ENCODE measurements at regions not wholly inside any gene's neighbourhood (a gene's known extent, or its start where the extent isn't known, plus 50 kb on each side); places are given as distances from the start of the nearest gene placed in this dataset.

DNA sequence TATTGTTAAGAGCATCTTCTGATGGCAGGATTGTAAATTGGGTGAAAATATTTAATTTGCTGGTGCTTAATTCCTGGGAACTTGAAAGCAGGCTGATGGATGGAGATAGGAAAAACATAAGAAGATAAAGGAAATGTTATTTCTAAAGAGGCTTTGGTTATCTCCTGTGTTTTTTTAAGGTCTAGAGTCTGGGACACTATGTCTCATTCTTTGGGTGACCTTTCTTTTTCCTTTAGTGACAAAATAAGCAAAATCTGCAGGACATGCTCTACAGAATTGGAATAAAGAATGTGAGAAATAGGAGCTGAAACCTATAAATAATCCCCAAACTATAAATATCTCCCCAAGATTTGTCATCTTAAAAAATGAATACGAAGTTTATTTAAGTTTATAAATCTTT lies 241.7 kb downstream of the DSC3 start:
- TF ChIP-seq, protein P1, sequence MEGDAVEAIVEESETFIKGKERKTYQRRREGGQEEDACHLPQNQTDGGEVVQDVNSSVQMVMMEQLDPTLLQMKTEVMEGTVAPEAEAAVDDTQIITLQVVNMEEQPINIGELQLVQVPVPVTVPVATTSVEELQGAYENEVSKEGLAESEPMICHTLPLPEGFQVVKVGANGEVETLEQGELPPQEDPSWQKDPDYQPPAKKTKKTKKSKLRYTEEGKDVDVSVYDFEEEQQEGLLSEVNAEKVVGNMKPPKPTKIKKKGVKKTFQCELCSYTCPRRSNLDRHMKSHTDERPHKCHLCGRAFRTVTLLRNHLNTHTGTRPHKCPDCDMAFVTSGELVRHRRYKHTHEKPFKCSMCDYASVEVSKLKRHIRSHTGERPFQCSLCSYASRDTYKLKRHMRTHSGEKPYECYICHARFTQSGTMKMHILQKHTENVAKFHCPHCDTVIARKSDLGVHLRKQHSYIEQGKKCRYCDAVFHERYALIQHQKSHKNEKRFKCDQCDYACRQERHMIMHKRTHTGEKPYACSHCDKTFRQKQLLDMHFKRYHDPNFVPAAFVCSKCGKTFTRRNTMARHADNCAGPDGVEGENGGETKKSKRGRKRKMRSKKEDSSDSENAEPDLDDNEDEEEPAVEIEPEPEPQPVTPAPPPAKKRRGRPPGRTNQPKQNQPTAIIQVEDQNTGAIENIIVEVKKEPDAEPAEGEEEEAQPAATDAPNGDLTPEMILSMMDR (tag by site-specific recombination; IDR thresholded peaks at IDR 0.05) = no peak
- TF ChIP-seq ZNF670 (tag by site-specific recombination; IDR thresholded peaks at IDR 0.05; ENCODE audit: low read depth) = no peak
- TF ChIP-seq, protein P2, sequence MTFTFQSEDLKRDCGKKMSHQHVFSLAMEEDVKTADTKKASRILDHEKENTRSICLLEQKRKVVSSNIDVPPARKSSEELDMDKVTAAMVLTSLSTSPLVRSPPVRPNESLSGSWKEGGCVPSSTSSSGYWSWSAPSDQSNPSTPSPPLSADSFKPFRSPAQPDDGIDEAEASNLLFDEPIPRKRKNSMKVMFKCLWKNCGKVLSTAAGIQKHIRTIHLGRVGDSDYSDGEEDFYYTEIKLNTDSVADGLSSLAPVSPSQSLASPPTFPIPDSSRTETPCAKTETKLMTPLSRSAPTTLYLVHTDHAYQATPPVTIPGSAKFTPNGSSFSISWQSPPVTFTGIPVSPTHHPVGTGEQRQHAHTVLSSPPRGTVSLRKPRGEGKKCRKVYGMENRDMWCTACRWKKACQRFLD (tag by site-specific recombination; IDR thresholded peaks at IDR 0.05) = no peak
- TF ChIP-seq GLI2 (tag by site-specific recombination; IDR thresholded peaks at IDR 0.05; ENCODE audit: borderline replicate concordance, low read depth) = no peak
- TF ChIP-seq ZFP41 (tag by site-specific recombination; IDR thresholded peaks at IDR 0.05; ENCODE audit: borderline replicate concordance) = no peak
- no peak for TF ChIP-seq ZNF138 (tag by site-specific recombination; IDR thresholded peaks at IDR 0.05; ENCODE audit: borderline replicate concordance)
- TF ChIP-seq, protein P3, sequence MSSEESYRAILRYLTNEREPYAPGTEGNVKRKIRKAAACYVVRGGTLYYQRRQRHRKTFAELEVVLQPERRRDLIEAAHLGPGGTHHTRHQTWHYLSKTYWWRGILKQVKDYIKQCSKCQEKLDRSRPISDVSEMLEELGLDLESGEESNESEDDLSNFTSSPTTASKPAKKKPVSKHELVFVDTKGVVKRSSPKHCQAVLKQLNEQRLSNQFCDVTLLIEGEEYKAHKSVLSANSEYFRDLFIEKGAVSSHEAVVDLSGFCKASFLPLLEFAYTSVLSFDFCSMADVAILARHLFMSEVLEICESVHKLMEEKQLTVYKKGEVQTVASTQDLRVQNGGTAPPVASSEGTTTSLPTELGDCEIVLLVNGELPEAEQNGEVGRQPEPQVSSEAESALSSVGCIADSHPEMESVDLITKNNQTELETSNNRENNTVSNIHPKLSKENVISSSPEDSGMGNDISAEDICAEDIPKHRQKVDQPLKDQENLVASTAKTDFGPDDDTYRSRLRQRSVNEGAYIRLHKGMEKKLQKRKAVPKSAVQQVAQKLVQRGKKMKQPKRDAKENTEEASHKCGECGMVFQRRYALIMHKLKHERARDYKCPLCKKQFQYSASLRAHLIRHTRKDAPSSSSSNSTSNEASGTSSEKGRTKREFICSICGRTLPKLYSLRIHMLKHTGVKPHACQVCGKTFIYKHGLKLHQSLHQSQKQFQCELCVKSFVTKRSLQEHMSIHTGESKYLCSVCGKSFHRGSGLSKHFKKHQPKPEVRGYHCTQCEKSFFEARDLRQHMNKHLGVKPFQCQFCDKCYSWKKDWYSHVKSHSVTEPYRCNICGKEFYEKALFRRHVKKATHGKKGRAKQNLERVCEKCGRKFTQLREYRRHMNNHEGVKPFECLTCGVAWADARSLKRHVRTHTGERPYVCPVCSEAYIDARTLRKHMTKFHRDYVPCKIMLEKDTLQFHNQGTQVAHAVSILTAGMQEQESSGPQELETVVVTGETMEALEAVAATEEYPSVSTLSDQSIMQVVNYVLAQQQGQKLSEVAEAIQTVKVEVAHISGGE (tag by site-specific recombination; conservative IDR thresholded peaks at IDR 0.05; ENCODE audit: low read depth) = no peak
- TF ChIP-seq, protein P4, sequence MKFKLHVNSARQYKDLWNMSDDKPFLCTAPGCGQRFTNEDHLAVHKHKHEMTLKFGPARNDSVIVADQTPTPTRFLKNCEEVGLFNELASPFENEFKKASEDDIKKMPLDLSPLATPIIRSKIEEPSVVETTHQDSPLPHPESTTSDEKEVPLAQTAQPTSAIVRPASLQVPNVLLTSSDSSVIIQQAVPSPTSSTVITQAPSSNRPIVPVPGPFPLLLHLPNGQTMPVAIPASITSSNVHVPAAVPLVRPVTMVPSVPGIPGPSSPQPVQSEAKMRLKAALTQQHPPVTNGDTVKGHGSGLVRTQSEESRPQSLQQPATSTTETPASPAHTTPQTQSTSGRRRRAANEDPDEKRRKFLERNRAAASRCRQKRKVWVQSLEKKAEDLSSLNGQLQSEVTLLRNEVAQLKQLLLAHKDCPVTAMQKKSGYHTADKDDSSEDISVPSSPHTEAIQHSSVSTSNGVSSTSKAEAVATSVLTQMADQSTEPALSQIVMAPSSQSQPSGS (tag by site-specific recombination; IDR thresholded peaks at IDR 0.05; ENCODE audit: low read depth) = no peak
